ENCODE measurements at regions not wholly inside any gene's neighbourhood (a gene's known extent, or its start where the extent isn't known, plus 50 kb on each side); places are given as distances from the start of the nearest gene placed in this dataset.

GRCh38 chr7:156207306-156207705, 395.0 kb upstream of the SHH start:
- no peak for TF ChIP-seq CTCF (IDR thresholded peaks at IDR 0.05; ENCODE audit: low read depth, low read length, missing control alignments)
- H3K4me3 ChIP-seq (ENCODE audit: low read depth, low read length), result no peak overlapping the region
- no peak overlapping the region for H3K27ac ChIP-seq
- in situ Hi-C loops (cut with HindIII; ENCODE audit: low pct_ligation_motif_present, low sequenced_read_pairs), result no loop called here
- H3K36me3 ChIP-seq (replicated peaks), result no peaks in the 10 kb centered on the region
- DNase-seq, result no peak
- no peaks in the 10 kb centered on the region for H3K27me3 ChIP-seq (replicated peaks)

- no peaks in the 10 kb centered on the region for H3K36me3 ChIP-seq (replicated peaks)
- TF ChIP-seq CTCF (IDR thresholded peaks at IDR 0.05; ENCODE audit: low read depth, low read length, missing control alignments), result no peak
- H3K4me3 ChIP-seq (ENCODE audit: low read depth, low read length), result no peak overlapping the region
- H3K27me3 ChIP-seq (replicated peaks), result no peaks in the 10 kb centered on the region
- DNase-seq, result no peak
- no peak overlapping the region for H3K27ac ChIP-seq
- in situ Hi-C loops (cut with HindIII; ENCODE audit: low pct_ligation_motif_present, low sequenced_read_pairs), result no loop called here
Observed at GRCh38 chr7:156206174-156206573, 393.9 kb upstream of the SHH start.

GRCh38 chr7:156204820-156205219, 392.6 kb upstream of the SHH start:
- Histone ChIP-seq H3K27me3 (replicated peaks) (no peaks in the 10 kb centered on the region), H3K4me3 (ENCODE audit: low read depth, low read length) (no peak overlapping the region), H3K27ac (no peak overlapping the region), H3K36me3 (replicated peaks) (no peaks in the 10 kb centered on the region)
- DNase-seq, result no peak
- in situ Hi-C loops (cut with HindIII; ENCODE audit: low pct_ligation_motif_present, low sequenced_read_pairs), result no loop called here
- no peak for TF ChIP-seq CTCF (IDR thresholded peaks at IDR 0.05; ENCODE audit: low read depth, low read length, missing control alignments)

- no peaks in the 10 kb centered on the region for H3K27me3 ChIP-seq (replicated peaks)
- no peak for DNase-seq
- H3K27ac ChIP-seq, result no peak overlapping the region
- no peak overlapping the region for H3K4me3 ChIP-seq (ENCODE audit: low read depth, low read length)
- no peak for TF ChIP-seq CTCF (IDR thresholded peaks at IDR 0.05; ENCODE audit: low read depth, low read length, missing control alignments)
- in situ Hi-C loops (cut with HindIII; ENCODE audit: low pct_ligation_motif_present, low sequenced_read_pairs), result no loop called here
- no peaks in the 10 kb centered on the region for H3K36me3 ChIP-seq (replicated peaks)
Observed at GRCh38 chr7:156203923-156204322, 391.7 kb upstream of the SHH start.

GRCh38 chr7:156198277-156198676, 386.0 kb upstream of the SHH start:
- Histone ChIP-seq H3K36me3 (replicated peaks) (no peaks in the 10 kb centered on the region), H3K27me3 (replicated peaks) (no peaks in the 10 kb centered on the region), H3K27ac (no peak overlapping the region), H3K4me3 (ENCODE audit: low read depth, low read length) (no peak overlapping the region)
- no peak for TF ChIP-seq CTCF (IDR thresholded peaks at IDR 0.05; ENCODE audit: low read depth, low read length, missing control alignments)
- in situ Hi-C loops (cut with HindIII; ENCODE audit: low pct_ligation_motif_present, low sequenced_read_pairs), result no loop called here
- DNase-seq, result no peak

GRCh38 chr7:156196649-156197048, 384.4 kb upstream of the SHH start:
- no peak overlapping the region for H3K4me3 ChIP-seq (ENCODE audit: low read depth, low read length)
- H3K36me3 ChIP-seq (replicated peaks), result no peaks in the 10 kb centered on the region
- no peak for TF ChIP-seq CTCF (IDR thresholded peaks at IDR 0.05; ENCODE audit: low read depth, low read length, missing control alignments)
- in situ Hi-C loops (cut with HindIII; ENCODE audit: low pct_ligation_motif_present, low sequenced_read_pairs), result no loop called here
- no peaks in the 10 kb centered on the region for H3K27me3 ChIP-seq (replicated peaks)
- H3K27ac ChIP-seq, result no peak overlapping the region
- no peak for DNase-seq

All from brain microvascular endothelial cell (primary cell).